ENCODE measurements at regions not wholly inside any gene's neighbourhood (a gene's known extent, or its start where the extent isn't known, plus 50 kb on each side); places are given as distances from the start of the nearest gene placed in this dataset.
"Not testable (repeated sequence)": the region's sequence is repeated elsewhere in the genome, so short reads cannot be mapped to it uniquely, and the experiment has no call there.

- no TSS peak for BruUV-seq (replicated peaks)
- intact Hi-C loops (cut with micrococcal nuclease; ENCODE audit: unreplicated experiment), result no loop called here
- H3K27ac Mint-ChIP-seq (ENCODE audit: unreplicated experiment), result no peak overlapping the region
- H3K4me3 Mint-ChIP-seq (ENCODE audit: low read depth, unreplicated experiment), result no peak overlapping the region
- H3K36me3 Mint-ChIP-seq (ENCODE audit: insufficient read depth, unreplicated experiment), result no peaks in the 10 kb centered on the region
- TF ChIP-seq CTCF (IDR thresholded peaks at IDR 0.05; ENCODE audit: unreplicated experiment), result no peak
- H3K9me3 Mint-ChIP-seq (ENCODE audit: low read depth, unreplicated experiment), result no peaks in the 10 kb centered on the region
- peaks cover 15% of the 10 kb centered on the region for H3K4me1 Mint-ChIP-seq (ENCODE audit: low read depth, unreplicated experiment)
- no peak for DNase-seq
- CTCF ChIA-PET, result interaction anchor here (0.5 to 1.4 kb wide), 2 partner anchors 9 to 251 kb away, joined by 3 read pairs; no protein-coding TSS in a partner anchor
- no peaks in the 10 kb centered on the region for H3K27me3 Mint-ChIP-seq (ENCODE audit: unreplicated experiment)
Measured at GRCh38 chr15:58369956-58370355, 61.8 kb upstream of the LIPC start.

GRCh38 chr15:58374147-58374546 is 57.6 kb upstream of the LIPC start:
- H3K27ac Mint-ChIP-seq (ENCODE audit: unreplicated experiment), result no peak overlapping the region
- no peak overlapping the region for H3K4me3 Mint-ChIP-seq (ENCODE audit: low read depth, unreplicated experiment)
- no peak for TF ChIP-seq CTCF (IDR thresholded peaks at IDR 0.05; ENCODE audit: unreplicated experiment)
- H3K27me3 Mint-ChIP-seq (ENCODE audit: unreplicated experiment), result no peaks in the 10 kb centered on the region
- H3K4me1 Mint-ChIP-seq (ENCODE audit: low read depth, unreplicated experiment), result peaks cover 22% of the 10 kb centered on the region
- no peak for DNase-seq
- intact Hi-C loops (cut with micrococcal nuclease; ENCODE audit: unreplicated experiment), result no loop called here
- no TSS peak for BruUV-seq (replicated peaks)
- H3K9me3 Mint-ChIP-seq (ENCODE audit: low read depth, unreplicated experiment), result peaks cover 2% of the 10 kb centered on the region
- CTCF ChIA-PET, result no interaction called here
- H3K36me3 Mint-ChIP-seq (ENCODE audit: insufficient read depth, unreplicated experiment), result no peaks in the 10 kb centered on the region

GRCh38 chr15:58377193-58377592 is 54.6 kb upstream of the LIPC start:
- intact Hi-C loops (cut with micrococcal nuclease; ENCODE audit: unreplicated experiment), result no loop called here
- no peak for TF ChIP-seq CTCF (IDR thresholded peaks at IDR 0.05; ENCODE audit: unreplicated experiment)
- Mint-ChIP-seq H3K4me3 (ENCODE audit: low read depth, unreplicated experiment) (no peak overlapping the region), H3K27me3 (ENCODE audit: unreplicated experiment) (no peaks in the 10 kb centered on the region), H3K9me3 (ENCODE audit: low read depth, unreplicated experiment) (peaks cover 2% of the 10 kb centered on the region), H3K27ac (ENCODE audit: unreplicated experiment) (no peak overlapping the region), H3K36me3 (ENCODE audit: insufficient read depth, unreplicated experiment) (no peaks in the 10 kb centered on the region), H3K4me1 (ENCODE audit: low read depth, unreplicated experiment) (peaks cover 17% of the 10 kb centered on the region)
- BruUV-seq (replicated peaks), result no TSS peak
- DNase-seq, result no peak
- CTCF ChIA-PET, result interaction anchor here (0.7 kb wide), 1 partner anchor 41 kb away, joined by 4 read pairs; no protein-coding TSS in a partner anchor

- intact Hi-C loops (cut with micrococcal nuclease; ENCODE audit: unreplicated experiment), result no loop called here
- Mint-ChIP-seq H3K4me3 (ENCODE audit: low read depth, unreplicated experiment) (no peak overlapping the region), H3K36me3 (ENCODE audit: insufficient read depth, unreplicated experiment) (no peaks in the 10 kb centered on the region), H3K27me3 (ENCODE audit: unreplicated experiment) (no peaks in the 10 kb centered on the region), H3K4me1 (ENCODE audit: low read depth, unreplicated experiment) (peaks cover 17% of the 10 kb centered on the region), H3K9me3 (ENCODE audit: low read depth, unreplicated experiment) (peaks cover 2% of the 10 kb centered on the region), H3K27ac (ENCODE audit: unreplicated experiment) (no peak overlapping the region)
- CTCF ChIA-PET, result interaction anchor here (0.6 kb wide), 2 partner anchors 26 to 1265 kb away, joined by 3 read pairs; no protein-coding TSS in a partner anchor
- no peak for TF ChIP-seq CTCF (IDR thresholded peaks at IDR 0.05; ENCODE audit: unreplicated experiment)
- DNase-seq, result no peak
- BruUV-seq (replicated peaks), result no TSS peak
Measured at GRCh38 chr15:58378241-58379085, 53.3 kb upstream of the LIPC start.

GRCh38 chr15:58379454-58379853 is 52.3 kb upstream of the LIPC start:
- CTCF ChIA-PET, result interaction anchor here (0.6 kb wide), 1 partner anchor 27 kb away, joined by 3 read pairs; no protein-coding TSS in a partner anchor
- intact Hi-C loops (cut with micrococcal nuclease; ENCODE audit: unreplicated experiment); H3K4me3 Mint-ChIP-seq (ENCODE audit: low read depth, unreplicated experiment); H3K27me3 Mint-ChIP-seq (ENCODE audit: unreplicated experiment); H3K27ac Mint-ChIP-seq (ENCODE audit: unreplicated experiment); BruUV-seq (replicated peaks); DNase-seq; H3K9me3 Mint-ChIP-seq (ENCODE audit: low read depth, unreplicated experiment); H3K36me3 Mint-ChIP-seq (ENCODE audit: insufficient read depth, unreplicated experiment): not testable (repeated sequence)
- peaks cover 17% of the 10 kb centered on the region for H3K4me1 Mint-ChIP-seq (ENCODE audit: low read depth, unreplicated experiment)
